MM.1S (cell line): ENCODE measurements at regions not wholly inside any gene's neighbourhood (a gene's known extent, or its start where the extent isn't known, plus 50 kb on each side); places are given as distances from the start of the nearest gene placed in this dataset.
"Not testable (repeated sequence)": the region's sequence is repeated elsewhere in the genome, so short reads cannot be mapped to it uniquely, and the experiment has no call there.

ENCODE experiments used
- DNase-seq: peaks from one replicate; pipeline ENCODE4 v3.0.0-alpha.2; 2015
- H2AFZ ChIP-seq: fragments of 300-600 bp; sonication (generic); 2 replicates; pipeline ENCODE4 v1.6.0; 2016; ENCODE audit warnings: antibody characterized with exemption, low read length
- H3F3A ChIP-seq: fragments of 300-600 bp; sonication (generic); 2 replicates; pipeline ENCODE4 v1.6.1; 2016; ENCODE audit warnings: mild to moderate bottlenecking, antibody characterized with exemption, low read length, moderate library complexity, mixed read lengths; ENCODE audit not compliant: insufficient read depth
- H3K27ac ChIP-seq: fragments of 300-600 bp; sonication (generic); 2 replicates; pipeline ENCODE4 v1.5.1; 2016; ENCODE audit warnings: mild to moderate bottlenecking, low read length
- H3K27me3 ChIP-seq: fragments of 300-600 bp; sonication (generic); replicated peaks from 2 replicates; pipeline ENCODE4 v1.6.0; 2016; ENCODE audit warnings: low read length; ENCODE audit not compliant: insufficient read depth
- H3K36me3 ChIP-seq: fragments of 300-600 bp; sonication (generic); replicated peaks from 2 replicates; pipeline ENCODE4 v1.6.1; 2016; ENCODE audit warnings: mild to moderate bottlenecking, low read length, mixed read lengths; ENCODE audit not compliant: insufficient read depth
- H3K4me1 ChIP-seq: fragments of 300-600 bp; sonication (generic); 2 replicates; pipeline ENCODE4 v1.6.1; 2016; ENCODE audit warnings: low read length, mixed read lengths
- H3K4me2 ChIP-seq: fragments of 300-600 bp; sonication (generic); 2 replicates; pipeline ENCODE4 v1.6.0; 2016; ENCODE audit warnings: low read depth, low read length
- H3K4me3 ChIP-seq: fragments of 300-600 bp; sonication (generic); 2 replicates; pipeline ENCODE4 v1.5.1; 2016; ENCODE audit warnings: low read length, mixed read lengths
- H3K79me2 ChIP-seq: fragments of 300-600 bp; sonication (generic); 2 replicates; pipeline ENCODE4 v1.6.1; 2016; ENCODE audit warnings: mixed run types, low read length, mixed read lengths
- H3K9ac ChIP-seq: fragments of 300-600 bp; sonication (generic); 2 replicates; pipeline ENCODE4 v1.6.1; 2016; ENCODE audit warnings: low read length, mixed read lengths
- H3K9me2 ChIP-seq: fragments of 300-600 bp; sonication (generic); replicated peaks from 2 replicates; pipeline ENCODE4 v1.6.1; 2016; ENCODE audit warnings: mild to moderate bottlenecking, low read length, mixed read lengths; ENCODE audit not compliant: insufficient read depth
- H3K9me3 ChIP-seq: fragments of 300-600 bp; sonication (generic); replicated peaks from 2 replicates; pipeline ENCODE4 v1.6.1; 2016; ENCODE audit warnings: mild to moderate bottlenecking, low read length, mixed read lengths; ENCODE audit not compliant: insufficient read depth
- H4K20me1 ChIP-seq: fragments of 300-600 bp; sonication (generic); 2 replicates; pipeline ENCODE4 v1.6.1; 2016; ENCODE audit warnings: mild to moderate bottlenecking, low read length, moderate library complexity, mixed read lengths; ENCODE audit not compliant: insufficient read depth
- CTCF ChIP-seq: fragments of 300-600 bp; sonication (generic); IDR thresholded peaks from 2 replicates; pipeline ENCODE4 v1.5.1; 2016; ENCODE audit warnings: antibody characterized with exemption, low read length, mixed read lengths
- EZH2 ChIP-seq: fragments of 300-600 bp; sonication (generic); optimal IDR thresholded peaks from 2 replicates; pipeline ENCODE3; 2017; ENCODE audit warnings: low read depth, mild to moderate bottlenecking, antibody characterized with exemption, low read length, mixed read lengths
- EZH2phosphoT487 ChIP-seq: fragments of 300-600 bp; sonication (generic); IDR thresholded peaks from 2 replicates; pipeline ENCODE4 v1.6.1; 2018; ENCODE audit warnings: antibody characterized with exemption, low read length

GRCh38 chr15:70589221-70589620 lies 174.1 kb downstream of the UACA start:
- no peaks in the 10 kb centered on the region for H3K9me2 ChIP-seq
- no peaks in the 10 kb centered on the region for H3K9me3 ChIP-seq
- no peak for DNase-seq
- H3K4me2 ChIP-seq, result no peak overlapping the region
- H3K4me3 ChIP-seq, result no peak overlapping the region
- H3K4me1 ChIP-seq, result no peaks in the 10 kb centered on the region
- H3K27ac ChIP-seq, result no peak overlapping the region
- H3K27me3 ChIP-seq, result no peaks in the 10 kb centered on the region
- no peaks in the 10 kb centered on the region for H3F3A ChIP-seq
- H2AFZ ChIP-seq, result no peak overlapping the region
- no peaks in the 10 kb centered on the region for H4K20me1 ChIP-seq
- H3K36me3 ChIP-seq, result no peaks in the 10 kb centered on the region
- TF ChIP-seq CTCF (no peak), EZH2 (no peak), EZH2phosphoT487 (no peak)
- H3K79me2 ChIP-seq, result no peaks in the 10 kb centered on the region
- no peak overlapping the region for H3K9ac ChIP-seq

- Histone ChIP-seq H3K36me3 (no peaks in the 10 kb centered on the region), H3K9me3 (no peaks in the 10 kb centered on the region), H4K20me1 (no peaks in the 10 kb centered on the region), H2AFZ (no peak overlapping the region), H3K4me3 (no peak overlapping the region), H3K4me1 (no peaks in the 10 kb centered on the region), H3K9me2 (no peaks in the 10 kb centered on the region), H3K9ac (no peak overlapping the region), H3K79me2 (no peaks in the 10 kb centered on the region), H3K27me3 (no peaks in the 10 kb centered on the region), H3F3A (no peaks in the 10 kb centered on the region), H3K4me2 (no peak overlapping the region), H3K27ac (no peak overlapping the region)
- TF ChIP-seq EZH2phosphoT487 (no peak), CTCF (no peak), EZH2 (no peak)
- no peak for DNase-seq
Measured at GRCh38 chr15:70588613-70589012, 174.7 kb downstream of the UACA start.

- Histone ChIP-seq H3K4me1 (no peaks in the 10 kb centered on the region), H4K20me1 (no peaks in the 10 kb centered on the region), H3K79me2 (no peaks in the 10 kb centered on the region), H3K36me3 (no peaks in the 10 kb centered on the region), H3K9me2 (no peaks in the 10 kb centered on the region), H3K4me3 (no peak overlapping the region), H3K27me3 (no peaks in the 10 kb centered on the region), H3F3A (no peaks in the 10 kb centered on the region), H3K9ac (no peak overlapping the region), H3K27ac (no peak overlapping the region), H3K9me3 (no peaks in the 10 kb centered on the region), H3K4me2 (no peak overlapping the region), H2AFZ (no peak overlapping the region)
- no peak for TF ChIP-seq EZH2
- no peak for TF ChIP-seq EZH2phosphoT487
- TF ChIP-seq CTCF, result no peak
- no peak for DNase-seq
Measured at GRCh38 chr15:70587896-70588567, 175.3 kb downstream of the UACA start.

- H3K4me2 ChIP-seq, H3K79me2 ChIP-seq, H3K9ac ChIP-seq, H3K9me3 ChIP-seq, H3K4me1 ChIP-seq, H3K27me3 ChIP-seq, H3K27ac ChIP-seq, H3F3A ChIP-seq, H2AFZ ChIP-seq, H4K20me1 ChIP-seq, H3K9me2 ChIP-seq, DNase-seq, H3K4me3 ChIP-seq, H3K36me3 ChIP-seq: not testable (repeated sequence)
Measured at GRCh38 chr15:70587012-70587634, 176.2 kb downstream of the UACA start.
